ENCODE measurements at regions not wholly inside any gene's neighbourhood (a gene's known extent, or its start where the extent isn't known, plus 50 kb on each side); places are given as distances from the start of the nearest gene placed in this dataset.

- no peaks in the 10 kb centered on the region for H3K79me2 ChIP-seq (ENCODE audit: control insufficient read depth, low read length)
- peaks cover 2% of the 10 kb centered on the region; the same call in 1 of the 2 replicates for H3F3A ChIP-seq (ENCODE audit: control insufficient read depth, insufficient read depth)
- no peaks in the 10 kb centered on the region for H3K27me3 ChIP-seq (ENCODE audit: control insufficient read depth, low read length)
- H3K36me3 ChIP-seq (ENCODE audit: control insufficient read depth, low read length) = no peaks in the 10 kb centered on the region
- TF ChIP-seq EZH2phosphoT487 (IDR thresholded peaks at IDR 0.05; ENCODE audit: borderline replicate concordance, low read length) (no peak), CTCF (IDR thresholded peaks at IDR 0.05; ENCODE audit: low read depth, low read length, poor library complexity, severe bottlenecking) (peak; percentile 50)
- peaks cover 28% of the 10 kb centered on the region for H3K4me1 ChIP-seq (ENCODE audit: control insufficient read depth, low read length)
- peak overlapping the region; percentile 55 for H3K27ac ChIP-seq (ENCODE audit: low read depth, low read length)
- no peaks in the 10 kb centered on the region for H4K20me1 ChIP-seq (ENCODE audit: control insufficient read depth, insufficient read depth, low read depth, low read length)
- H3K4me2 ChIP-seq (ENCODE audit: low read length) = peak overlapping the region; percentile 56
- H3K4me3 ChIP-seq (ENCODE audit: low read length) = peak overlapping the region; percentile 52
- H3K9me2 ChIP-seq (replicated peaks; ENCODE audit: control insufficient read depth, low read length) = no peaks in the 10 kb centered on the region
- H3K9me3 ChIP-seq (ENCODE audit: control insufficient read depth, insufficient read depth, low read length) = no peaks in the 10 kb centered on the region
These were observed 408.3 kb upstream of the CADM1 start for GRCh38 chr11:115912484-115912945.

DNA sequence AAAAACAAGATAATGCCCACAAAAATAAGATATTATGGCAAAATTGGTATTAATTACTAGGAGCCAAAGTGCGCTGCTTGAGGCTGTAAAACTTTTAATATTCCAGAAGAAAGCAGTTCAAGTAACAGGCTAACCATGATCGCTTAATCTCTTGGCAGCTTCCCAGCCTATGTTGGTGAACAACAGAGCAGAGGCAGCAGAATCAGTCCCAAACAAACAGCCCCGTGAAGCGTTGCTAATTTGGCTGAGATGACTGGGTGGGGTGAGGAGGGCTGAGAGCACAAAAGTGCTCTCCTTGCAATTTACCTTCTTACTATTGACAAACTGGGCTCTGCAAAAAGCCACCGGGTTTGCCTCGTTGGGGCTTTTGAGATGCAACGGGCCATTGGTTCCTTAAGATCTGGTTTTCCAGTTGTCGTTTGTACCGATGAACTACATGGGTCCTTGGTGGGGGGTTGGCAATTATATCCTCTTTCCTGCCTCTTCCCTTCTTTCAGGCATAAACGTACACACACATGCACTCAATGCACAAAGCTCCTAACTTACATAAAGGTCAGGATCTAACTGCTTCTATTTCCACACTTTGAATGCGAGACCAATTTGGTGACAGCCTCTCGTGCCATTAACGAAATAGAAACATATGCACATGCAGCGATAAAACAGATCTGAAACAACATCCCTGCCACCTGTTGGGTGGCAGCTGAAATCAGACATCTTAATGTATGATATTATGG lies 407.6 kb upstream of the CADM1 start:
- Histone ChIP-seq H3K4me2 (ENCODE audit: low read length) (peak overlapping the region; percentile 56), H3K36me3 (ENCODE audit: control insufficient read depth, low read length) (no peaks in the 10 kb centered on the region), H3K4me3 (ENCODE audit: low read length) (peak overlapping the region; percentile 52), H3K79me2 (ENCODE audit: control insufficient read depth, low read length) (no peaks in the 10 kb centered on the region), H3F3A (ENCODE audit: control insufficient read depth, insufficient read depth) (peaks cover 2% of the 10 kb centered on the region; the same call in 1 of the 2 replicates), H3K9me3 (ENCODE audit: control insufficient read depth, insufficient read depth, low read length) (no peaks in the 10 kb centered on the region), H4K20me1 (ENCODE audit: control insufficient read depth, insufficient read depth, low read depth, low read length) (no peaks in the 10 kb centered on the region), H3K4me1 (ENCODE audit: control insufficient read depth, low read length) (peaks cover 28% of the 10 kb centered on the region), H3K27me3 (ENCODE audit: control insufficient read depth, low read length) (no peaks in the 10 kb centered on the region), H3K27ac (ENCODE audit: low read depth, low read length) (peak overlapping the region; percentile 55), H3K9me2 (replicated peaks; ENCODE audit: control insufficient read depth, low read length) (no peaks in the 10 kb centered on the region)
- TF ChIP-seq CTCF (IDR thresholded peaks at IDR 0.05; ENCODE audit: low read depth, low read length, poor library complexity, severe bottlenecking) = no peak

- H4K20me1 ChIP-seq (ENCODE audit: control insufficient read depth, insufficient read depth, low read depth, low read length) = no peaks in the 10 kb centered on the region
- no peak overlapping the region for H3K27ac ChIP-seq (ENCODE audit: low read depth, low read length)
- no peaks in the 10 kb centered on the region for H3K79me2 ChIP-seq (ENCODE audit: control insufficient read depth, low read length)
- no peak overlapping the region for H3K4me3 ChIP-seq (ENCODE audit: low read length)
- no peak overlapping the region for H3K4me2 ChIP-seq (ENCODE audit: low read length)
- no peaks in the 10 kb centered on the region for H3K9me3 ChIP-seq (ENCODE audit: control insufficient read depth, insufficient read depth, low read length)
- H3K27me3 ChIP-seq (ENCODE audit: control insufficient read depth, low read length) = no peaks in the 10 kb centered on the region
- no peaks in the 10 kb centered on the region for H3K36me3 ChIP-seq (ENCODE audit: control insufficient read depth, low read length)
- H3K4me1 ChIP-seq (ENCODE audit: control insufficient read depth, low read length) = peaks cover 28% of the 10 kb centered on the region
- H3K9me2 ChIP-seq (replicated peaks; ENCODE audit: control insufficient read depth, low read length) = no peaks in the 10 kb centered on the region
- H3F3A ChIP-seq (ENCODE audit: control insufficient read depth, insufficient read depth) = peaks cover 2% of the 10 kb centered on the region; the same call in 1 of the 2 replicates
- TF ChIP-seq CTCF (IDR thresholded peaks at IDR 0.05; ENCODE audit: low read depth, low read length, poor library complexity, severe bottlenecking) (no peak), EZH2phosphoT487 (IDR thresholded peaks at IDR 0.05; ENCODE audit: borderline replicate concordance, low read length) (no peak)
These were observed 406.2 kb upstream of the CADM1 start for GRCh38 chr11:115910379-115910778.

All from DOHH2 (cell line).